GM13977 (cell line): ENCODE measurements at regions not wholly inside any gene's neighbourhood (a gene's known extent, or its start where the extent isn't known, plus 50 kb on each side); places are given as distances from the start of the nearest gene placed in this dataset.

Source experiments
- DNase-seq: peaks from one replicate; pipeline ENCODE4 v3.0.0; 2012; ENCODE audit warnings: low spot score
- in situ Hi-C: fragments of 300-500 bp; cut with MboI; formaldehyde crosslinking; loops from one replicate; pipeline ENCODE4 v1.12.0; 2022; ENCODE audit warnings: low sequenced_read_pairs, low pct_unique_long_range_greater_than_20kb, mixed read lengths, inconsistent platforms; ENCODE audit not compliant: unreplicated experiment
- TF ChIP-seq, protein P1 (sequence below): IDR thresholded peaks from 2 replicates; pipeline ENCODE4 v1.5.1; 2012; ENCODE audit warnings: mild to moderate bottlenecking, control low read depth; ENCODE audit not compliant: insufficient read depth; ENCODE audit errors: extremely low read depth, missing control alignments

DNA sequence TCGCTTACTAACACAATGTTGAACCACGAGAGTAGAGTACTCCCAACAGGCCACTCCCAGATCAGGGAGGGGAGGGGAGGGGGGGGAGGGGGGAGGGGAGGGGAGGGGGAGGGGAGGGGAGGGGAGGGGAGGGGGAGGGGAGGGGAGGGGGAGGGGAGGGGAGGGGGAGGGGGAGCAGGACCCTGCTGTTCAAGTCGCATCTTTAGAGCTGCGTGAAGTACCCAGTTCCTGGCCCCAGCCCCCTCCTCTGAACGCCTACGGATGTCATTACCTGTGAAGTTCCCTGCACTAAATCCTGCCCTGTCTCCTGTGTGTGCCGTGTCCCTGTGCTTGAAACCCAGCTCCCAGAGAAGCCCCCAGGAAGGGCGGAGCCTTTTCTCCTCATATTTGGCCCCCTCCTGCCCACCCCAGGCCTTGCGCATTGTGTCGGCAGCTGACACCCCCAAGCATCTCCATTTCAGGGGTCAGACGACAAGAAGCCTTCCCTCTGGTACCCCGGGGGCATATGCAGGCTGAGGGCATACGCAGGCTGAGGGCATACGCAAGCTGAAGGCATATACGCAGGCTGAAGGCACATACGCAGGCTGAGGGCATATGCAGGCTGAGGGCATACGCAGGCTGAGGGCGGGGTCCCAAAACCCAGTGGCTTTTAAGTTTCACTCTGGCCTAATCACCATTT, 330.2 kb downstream of the C16orf95 start:
- DNase-seq = no peak
- in situ Hi-C loops = no loop called here

DNA sequence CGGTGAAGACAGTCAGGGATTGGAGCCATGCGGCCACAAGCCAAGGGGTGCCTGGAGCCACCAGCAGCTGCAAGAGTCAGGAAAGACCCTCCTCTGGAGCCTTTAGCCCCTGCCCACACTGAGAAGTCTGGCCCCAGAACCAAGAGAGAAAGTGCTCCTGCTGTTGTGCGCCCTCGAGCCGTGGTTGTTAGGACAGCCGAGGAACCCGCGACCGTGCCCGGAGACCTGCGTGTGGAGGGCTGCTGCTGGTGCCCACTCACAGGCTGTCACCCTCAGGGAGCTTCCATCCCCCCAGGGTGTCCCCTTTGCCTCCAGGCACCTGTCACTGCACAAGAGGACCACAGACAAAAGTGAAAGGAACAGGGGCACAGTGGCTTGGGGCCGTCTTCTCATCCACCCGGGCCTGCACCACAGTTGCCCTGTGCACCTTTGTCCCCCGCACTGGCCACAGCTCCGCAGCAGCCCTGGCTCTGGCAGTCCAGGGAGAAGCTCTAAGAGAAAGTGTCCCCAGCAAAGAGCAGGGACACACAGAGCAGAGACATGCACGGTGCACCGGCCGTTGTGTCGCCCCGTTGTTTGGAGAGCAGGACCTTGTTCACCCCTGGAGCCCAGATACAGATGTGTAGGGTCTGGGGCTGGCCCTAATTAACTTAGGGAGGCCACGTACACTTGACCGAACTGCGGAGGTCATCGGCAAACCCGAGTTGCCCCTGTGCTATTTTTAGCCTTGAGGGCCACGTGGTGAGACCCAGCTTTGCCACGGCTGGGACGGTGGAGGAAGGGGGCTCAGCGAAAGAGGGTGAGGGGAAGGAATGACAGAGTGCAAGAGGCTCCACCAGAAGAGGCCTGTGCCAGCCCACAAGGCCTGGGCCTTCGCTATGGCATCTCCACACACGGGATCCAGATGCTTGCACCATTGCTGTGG, 329.2 kb downstream of the C16orf95 start:
- TF ChIP-seq, protein P1, sequence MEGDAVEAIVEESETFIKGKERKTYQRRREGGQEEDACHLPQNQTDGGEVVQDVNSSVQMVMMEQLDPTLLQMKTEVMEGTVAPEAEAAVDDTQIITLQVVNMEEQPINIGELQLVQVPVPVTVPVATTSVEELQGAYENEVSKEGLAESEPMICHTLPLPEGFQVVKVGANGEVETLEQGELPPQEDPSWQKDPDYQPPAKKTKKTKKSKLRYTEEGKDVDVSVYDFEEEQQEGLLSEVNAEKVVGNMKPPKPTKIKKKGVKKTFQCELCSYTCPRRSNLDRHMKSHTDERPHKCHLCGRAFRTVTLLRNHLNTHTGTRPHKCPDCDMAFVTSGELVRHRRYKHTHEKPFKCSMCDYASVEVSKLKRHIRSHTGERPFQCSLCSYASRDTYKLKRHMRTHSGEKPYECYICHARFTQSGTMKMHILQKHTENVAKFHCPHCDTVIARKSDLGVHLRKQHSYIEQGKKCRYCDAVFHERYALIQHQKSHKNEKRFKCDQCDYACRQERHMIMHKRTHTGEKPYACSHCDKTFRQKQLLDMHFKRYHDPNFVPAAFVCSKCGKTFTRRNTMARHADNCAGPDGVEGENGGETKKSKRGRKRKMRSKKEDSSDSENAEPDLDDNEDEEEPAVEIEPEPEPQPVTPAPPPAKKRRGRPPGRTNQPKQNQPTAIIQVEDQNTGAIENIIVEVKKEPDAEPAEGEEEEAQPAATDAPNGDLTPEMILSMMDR = no peak
- in situ Hi-C loops = no loop called here

More for the DNA sequence above, 330.2 kb downstream of the C16orf95 start:
- TF ChIP-seq, protein P1 = no peak

GRCh38 chr16:86988920-86989696, 328.1 kb downstream of the C16orf95 start:
- TF ChIP-seq, protein P1 = no peak
- in situ Hi-C loops = no loop called here
- no peak for DNase-seq

More for the DNA sequence above, 329.2 kb downstream of the C16orf95 start:
- no peak for DNase-seq

DNA sequence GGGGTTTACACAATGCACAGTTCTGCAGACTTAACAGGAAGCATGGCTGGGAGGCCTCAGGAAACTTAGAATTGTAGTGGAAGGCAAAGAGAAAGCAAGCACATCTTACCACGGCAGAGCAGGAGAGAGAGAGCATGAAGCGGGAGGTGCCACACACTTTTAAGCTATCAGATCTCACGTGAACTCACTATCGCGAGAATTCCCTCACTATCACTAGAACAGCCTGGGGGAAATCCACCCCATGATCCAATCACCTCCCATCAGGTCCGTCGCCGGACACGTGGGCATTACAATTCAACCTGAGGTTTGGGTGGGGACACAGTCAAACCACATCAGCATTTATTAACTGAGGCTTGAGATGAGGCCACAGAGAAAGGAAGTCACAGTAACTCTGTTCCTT, 326.7 kb downstream of the C16orf95 start:
- TF ChIP-seq, protein P1 = no peak
- DNase-seq = no peak
- in situ Hi-C loops = no loop called here

GRCh38 chr16:86991679-86992078, 325.5 kb downstream of the C16orf95 start:
- TF ChIP-seq, protein P1 = no peak
- no peak for DNase-seq
- in situ Hi-C loops = no loop called here

DNA sequence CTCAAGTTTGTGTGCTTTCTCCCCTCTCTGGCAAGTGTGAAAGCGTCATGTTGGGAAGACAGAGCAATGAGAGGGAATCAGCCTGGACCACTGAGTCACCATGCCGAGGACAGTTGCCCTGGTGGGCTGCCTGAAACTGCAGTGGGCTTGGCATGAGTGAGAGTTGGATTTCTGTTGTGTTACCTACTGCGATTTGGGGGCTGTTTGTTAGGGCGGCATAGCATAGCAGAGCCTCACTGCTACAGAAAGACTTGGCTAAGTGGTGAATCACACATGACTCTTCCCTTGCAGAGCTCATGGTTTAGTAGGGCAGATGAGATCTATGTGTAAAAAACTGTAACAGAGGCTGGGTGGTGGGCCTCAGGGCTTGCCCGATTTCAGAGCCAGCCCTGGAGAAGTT, 324.6 kb downstream of the C16orf95 start:
- in situ Hi-C loops = no loop called here
- TF ChIP-seq, protein P1 = no peak
- DNase-seq = no peak
